OCI-LY3 (cell line): ENCODE measurements at regions not wholly inside any gene's neighbourhood (a gene's known extent, or its start where the extent isn't known, plus 50 kb on each side); places are given as distances from the start of the nearest gene placed in this dataset.

Source experiments
- H2AFZ ChIP-seq: fragments of 200-600, 300-600 bp; shearing (Covaris generic); 2 replicates; pipeline ENCODE4 v1.6.0; 2014; ENCODE audit warnings: antibody characterized with exemption, low read depth, low read length
- H3K27ac ChIP-seq: fragments of 200-600, 300-600 bp; sonication (generic); 2 replicates; pipeline ENCODE4 v1.5.1; 2014; ENCODE audit warnings: mild to moderate bottlenecking, low read length, moderate library complexity, mixed read lengths
- H3K27me3 ChIP-seq: fragments of 200-600, 300-600 bp; sonication (generic); 2 replicates; pipeline ENCODE4 v1.6.1; 2014; ENCODE audit warnings: low read depth, low read length, mixed read lengths
- H3K36me3 ChIP-seq: fragments of 200-600, 300-600 bp; sonication (generic); replicated peaks from 2 replicates; pipeline ENCODE3; 2014; ENCODE audit warnings: low read depth, low read length, mixed read lengths
- H3K4me1 ChIP-seq: fragments of 300-600, 200-600 bp; sonication (generic); 2 replicates; pipeline ENCODE4 v1.6.1; 2014; ENCODE audit warnings: low read length, mixed read lengths
- H3K4me2 ChIP-seq: fragments of 200-600, 300-600 bp; sonication (generic); 2 replicates; pipeline ENCODE4 v1.6.1; 2014; ENCODE audit warnings: low read length, mixed read lengths
- H3K4me3 ChIP-seq: fragments of 300-600, 200-600 bp; sonication (generic); 2 replicates; pipeline ENCODE4 v1.5.1; 2014; ENCODE audit warnings: antibody characterized with exemption, mild to moderate bottlenecking, low read length, moderate library complexity
- H3K79me2 ChIP-seq: fragments of 300-600, 200-600 bp; shearing (Covaris generic); 2 replicates; pipeline ENCODE4 v1.6.1; 2014; ENCODE audit warnings: mild to moderate bottlenecking, low read length, mixed read lengths
- H3K9ac ChIP-seq: fragments of 300-600, 200-600 bp; shearing (Covaris generic); 2 replicates; pipeline ENCODE4 v1.6.0; 2014; ENCODE audit warnings: mild to moderate bottlenecking, low read length, moderate library complexity
- H3K9me3 ChIP-seq: fragments of 200-600, 300-600 bp; shearing (Covaris generic); 2 replicates; pipeline ENCODE4 v1.6.1; 2014; ENCODE audit warnings: low read length, mixed read lengths; ENCODE audit not compliant: insufficient read depth
- H4K20me1 ChIP-seq: fragments of 200-600, 300-600 bp; sonication (generic); 2 replicates; pipeline ENCODE4 v1.6.1; 2016; ENCODE audit warnings: low read length, mixed read lengths; ENCODE audit not compliant: insufficient read depth
- CTCF ChIP-seq: fragments of 200-600, 300-600 bp; sonication (generic); IDR thresholded peaks from 2 replicates; pipeline ENCODE4 v1.5.1; 2014; ENCODE audit warnings: antibody characterized with exemption, low read length, low read depth
- EZH2phosphoT487 ChIP-seq: fragments of 200-600 bp; shearing (Covaris generic); IDR thresholded peaks from 2 replicates; pipeline ENCODE4 v1.6.1; 2018; ENCODE audit warnings: antibody characterized with exemption, mixed run types, low read depth

GRCh38 chr16:54389836-54390494 lies 103.4 kb upstream of the IRX3 start:
- no peak overlapping the region for H3K27ac ChIP-seq
- H3K9me3 ChIP-seq: no peaks in the 10 kb centered on the region
- no peaks in the 10 kb centered on the region for H4K20me1 ChIP-seq
- 0 out of 2 replicates have a peak, but pooled peaks cover 3% of the 10 kb centered on the region for H3K27me3 ChIP-seq
- TF ChIP-seq EZH2phosphoT487 (no peak), CTCF (no peak)
- H3K9ac ChIP-seq: no peak overlapping the region
- H3K4me1 ChIP-seq: no peaks in the 10 kb centered on the region
- no peak overlapping the region for H3K4me3 ChIP-seq
- H3K79me2 ChIP-seq: no peaks in the 10 kb centered on the region
- H3K36me3 ChIP-seq: no peaks in the 10 kb centered on the region
- no peak overlapping the region for H3K4me2 ChIP-seq
- no peak overlapping the region for H2AFZ ChIP-seq

- no peak for TF ChIP-seq CTCF
- no peak for TF ChIP-seq EZH2phosphoT487
- H3K9ac ChIP-seq: no peak overlapping the region
- H4K20me1 ChIP-seq: no peaks in the 10 kb centered on the region
- H3K36me3 ChIP-seq: no peaks in the 10 kb centered on the region
- H3K4me3 ChIP-seq: no peak overlapping the region
- H3K27ac ChIP-seq: no peak overlapping the region
- no peaks in the 10 kb centered on the region for H3K79me2 ChIP-seq
- no peaks in the 10 kb centered on the region for H3K27me3 ChIP-seq
- H3K9me3 ChIP-seq: no peaks in the 10 kb centered on the region
- no peaks in the 10 kb centered on the region for H3K4me1 ChIP-seq
- H2AFZ ChIP-seq: no peak overlapping the region
- H3K4me2 ChIP-seq: no peak overlapping the region
Observed at GRCh38 chr16:54385141-54385540, 98.6 kb upstream of the IRX3 start.

DNA sequence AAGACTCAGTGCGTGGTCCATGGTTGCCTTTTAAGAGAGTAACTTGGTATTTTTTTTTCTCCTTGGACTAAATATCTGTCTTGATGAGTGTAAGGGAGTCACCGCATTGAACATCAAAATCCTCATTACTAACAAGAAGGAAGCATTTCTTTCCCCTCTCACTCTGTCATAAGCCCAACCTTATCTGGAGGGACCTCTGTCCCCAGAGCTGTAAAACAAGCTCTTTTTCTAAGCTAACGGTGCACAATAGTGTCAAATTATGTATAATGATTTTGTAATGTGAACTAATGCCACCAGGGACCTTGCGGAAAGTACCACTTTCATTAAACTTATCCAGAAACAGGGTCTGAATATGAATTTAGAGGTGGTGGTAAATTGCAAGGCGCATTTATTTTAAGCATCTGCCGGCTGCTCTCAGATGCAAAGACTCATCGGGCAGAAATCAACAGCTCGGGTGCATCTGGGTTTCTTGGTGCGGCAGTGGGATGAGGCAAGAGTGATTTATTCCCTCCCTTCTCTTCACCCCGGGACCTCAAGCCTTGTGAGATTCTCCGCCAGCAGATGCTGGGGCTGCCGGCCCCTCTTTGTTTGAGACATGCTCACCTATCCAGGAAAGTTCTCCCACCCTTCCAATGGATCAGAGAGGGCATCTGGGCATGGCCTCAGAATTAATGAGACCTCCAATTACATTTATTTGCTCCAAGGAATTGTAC lies 95.2 kb upstream of the IRX3 start:
- no peak overlapping the region for H2AFZ ChIP-seq
- no peaks in the 10 kb centered on the region for H3K79me2 ChIP-seq
- H3K4me1 ChIP-seq: no peaks in the 10 kb centered on the region
- H3K36me3 ChIP-seq: no peaks in the 10 kb centered on the region
- H4K20me1 ChIP-seq: no peaks in the 10 kb centered on the region
- no peaks in the 10 kb centered on the region for H3K27me3 ChIP-seq
- no peak overlapping the region for H3K27ac ChIP-seq
- H3K9ac ChIP-seq: no peak overlapping the region
- no peak overlapping the region for H3K4me3 ChIP-seq
- no peaks in the 10 kb centered on the region for H3K9me3 ChIP-seq
- no peak for TF ChIP-seq EZH2phosphoT487
- no peak for TF ChIP-seq CTCF
- no peak overlapping the region for H3K4me2 ChIP-seq

GRCh38 chr16:54375071-54375470 lies 88.5 kb upstream of the IRX3 start:
- no peak overlapping the region for H3K4me2 ChIP-seq
- no peak overlapping the region for H3K27ac ChIP-seq
- 0 out of 2 replicates have a peak, but pooled peaks cover 3% of the 10 kb centered on the region for H3K9me3 ChIP-seq
- H3K27me3 ChIP-seq: no peaks in the 10 kb centered on the region
- H3K4me1 ChIP-seq: no peaks in the 10 kb centered on the region
- TF ChIP-seq CTCF (no peak), EZH2phosphoT487 (no peak)
- no peaks in the 10 kb centered on the region for H3K36me3 ChIP-seq
- H3K9ac ChIP-seq: no peak overlapping the region
- H3K4me3 ChIP-seq: no peak overlapping the region
- no peaks in the 10 kb centered on the region for H3K79me2 ChIP-seq
- no peaks in the 10 kb centered on the region for H4K20me1 ChIP-seq
- no peak overlapping the region for H2AFZ ChIP-seq
